Sciatic nerve (tissue), 2 donors: ENCODE measurements at regions not wholly inside any gene's neighbourhood (a gene's known extent, or its start where the extent isn't known, plus 50 kb on each side); places are given as distances from the start of the nearest gene placed in this dataset.
A peak's percentile ranks its signal among the peaks of the same experiment; 100 is the strongest.

Experiments used
- ATAC-seq: fragments of 200-7000 bp; cut with Tn5 transposase; one replicate; pipeline ENCODE4 v1.9.1; 2020; ENCODE audit warnings: mild to moderate bottlenecking, moderate library complexity
- DNase-seq: peaks from one replicate; pipeline ENCODE4 v3.0.0-alpha.2; 2020; ENCODE audit warnings: low spot score
- intact Hi-C: fragments of 100-400 bp; cut with DNase I; formaldehyde crosslinking; loops from one replicate; pipeline ENCODE4 v1.14.2; 2022
- donor health status: DM: no; HTN: no; CAD: no.
- donor health status: DM: no; HTN: no; CAD: no.

- DNase-seq: no peak
- intact Hi-C loops: no loop called here
- no peak for ATAC-seq
Measured at GRCh38 chr3:66719796-66720356, 219.1 kb upstream of the LRIG1 start.

- no peak for ATAC-seq
Measured at GRCh38 chr3:66720508-66720907, 219.7 kb upstream of the LRIG1 start.

GRCh38 chr3:66722675-66723074 lies 221.9 kb upstream of the LRIG1 start:
- DNase-seq (no peak), ATAC-seq (peak; percentile 85)
- intact Hi-C loops: no loop called here

More at GRCh38 chr3:66720508-66720907, 219.7 kb upstream of the LRIG1 start:
- intact Hi-C loops: no loop called here
- DNase-seq: no peak

GRCh38 chr3:66723231-66723630 lies 222.4 kb upstream of the LRIG1 start:
- intact Hi-C loops: no loop called here
- DNase-seq: no peak

GRCh38 chr3:66729687-66730393 lies 229.0 kb upstream of the LRIG1 start:
- DNase-seq: no peak
- intact Hi-C loops: no loop called here
- no peak for ATAC-seq

More at GRCh38 chr3:66723231-66723630, 222.4 kb upstream of the LRIG1 start:
- no peak for ATAC-seq

- intact Hi-C loops: no loop called here
- no peak for DNase-seq
- no peak for ATAC-seq
Measured at GRCh38 chr3:66738625-66739365, 238.0 kb upstream of the LRIG1 start.

- DNase-seq (no peak), ATAC-seq (no peak)
- intact Hi-C loops: no loop called here
Measured at GRCh38 chr3:66740260-66740659, 239.4 kb upstream of the LRIG1 start.

- no peak for ATAC-seq
Measured at GRCh38 chr3:66744521-66744920, 243.7 kb upstream of the LRIG1 start.

GRCh38 chr3:66744986-66745385 lies 244.2 kb upstream of the LRIG1 start:
- intact Hi-C loops: no loop called here
- DNase-seq: no peak
- no peak for ATAC-seq

More at GRCh38 chr3:66744521-66744920, 243.7 kb upstream of the LRIG1 start:
- intact Hi-C loops: no loop called here
- no peak for DNase-seq

GRCh38 chr3:66747261-66747660 lies 246.4 kb upstream of the LRIG1 start:
- intact Hi-C loops: no loop called here
- DNase-seq (no peak), ATAC-seq (no peak)

GRCh38 chr3:66747696-66748095 lies 246.9 kb upstream of the LRIG1 start:
- intact Hi-C loops: no loop called here

GRCh38 chr3:66748175-66748876 lies 247.5 kb upstream of the LRIG1 start:
- DNase-seq (no peak), ATAC-seq (no peak)
- intact Hi-C loops: no loop called here

More at GRCh38 chr3:66747696-66748095, 246.9 kb upstream of the LRIG1 start:
- no peak for ATAC-seq
- DNase-seq: no peak

GRCh38 chr3:66751842-66752241 lies 246.3 kb upstream of the KBTBD8 start:
- ATAC-seq: no peak
- DNase-seq: no peak
- intact Hi-C loops: no loop called here

GRCh38 chr3:66753670-66754069 lies 244.4 kb upstream of the KBTBD8 start:
- intact Hi-C loops: no loop called here
- DNase-seq: no peak
- ATAC-seq: no peak

GRCh38 chr3:66754613-66755012 lies 243.5 kb upstream of the KBTBD8 start:
- DNase-seq: no peak
- ATAC-seq: no peak
- intact Hi-C loops: no loop called here

GRCh38 chr3:66755924-66756323 lies 242.2 kb upstream of the KBTBD8 start:
- intact Hi-C loops: no loop called here
- ATAC-seq (no peak), DNase-seq (no peak)

GRCh38 chr3:66756468-66757036 lies 241.6 kb upstream of the KBTBD8 start:
- ATAC-seq: no peak
- intact Hi-C loops: no loop called here
- no peak for DNase-seq

GRCh38 chr3:66761093-66761780 lies 236.9 kb upstream of the KBTBD8 start:
- intact Hi-C loops: no loop called here
- DNase-seq: no peak
- no peak for ATAC-seq
